GM04503 (cell line): ENCODE measurements at regions not wholly inside any gene's neighbourhood (a gene's known extent, or its start where the extent isn't known, plus 50 kb on each side); places are given as distances from the start of the nearest gene placed in this dataset.
A peak's percentile ranks its signal among the peaks of the same experiment; 100 is the strongest.
"Not testable (repeated sequence)": the region's sequence is repeated elsewhere in the genome, so short reads cannot be mapped to it uniquely, and the experiment has no call there.

ENCODE experiments used
- DNase-seq: peaks from one replicate; pipeline ENCODE4 v3.0.0-alpha.2; 2012; ENCODE audit warnings: low read depth

- DNase-seq: no peak
These were observed 574.4 kb upstream of the SOX9 start for GRCh38 chr17:71546419-71546818.

GRCh38 chr17:71547904-71548303 is 572.9 kb upstream of the SOX9 start:
- no peak for DNase-seq

GRCh38 chr17:71548540-71549190 is 572.2 kb upstream of the SOX9 start:
- DNase-seq: peak; percentile 2

DNA sequence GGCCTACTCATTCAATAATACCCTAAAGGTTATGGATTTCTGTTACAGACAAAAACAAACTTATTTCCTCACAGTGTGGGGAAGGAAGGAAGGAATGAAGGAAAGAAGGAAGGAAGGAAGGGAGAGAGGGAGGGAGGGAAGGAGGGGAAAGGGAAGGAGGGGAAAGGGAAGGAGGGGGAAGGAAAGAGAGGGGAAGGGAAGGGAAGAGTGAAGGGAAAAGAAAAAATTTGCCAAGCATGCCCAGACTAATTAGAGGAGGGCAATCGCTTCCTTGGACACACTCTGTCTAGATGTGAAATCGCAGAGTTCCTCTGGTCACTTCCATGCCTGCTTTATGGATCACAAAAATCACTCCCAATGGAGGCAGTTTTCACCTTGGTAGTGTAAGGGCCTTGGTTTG is 570.1 kb upstream of the SOX9 start:
- DNase-seq: no peak

GRCh38 chr17:71553381-71553780 is 567.4 kb upstream of the SOX9 start:
- no peak for DNase-seq

GRCh38 chr17:71558901-71559300 is 561.9 kb upstream of the SOX9 start:
- no peak for DNase-seq

DNA sequence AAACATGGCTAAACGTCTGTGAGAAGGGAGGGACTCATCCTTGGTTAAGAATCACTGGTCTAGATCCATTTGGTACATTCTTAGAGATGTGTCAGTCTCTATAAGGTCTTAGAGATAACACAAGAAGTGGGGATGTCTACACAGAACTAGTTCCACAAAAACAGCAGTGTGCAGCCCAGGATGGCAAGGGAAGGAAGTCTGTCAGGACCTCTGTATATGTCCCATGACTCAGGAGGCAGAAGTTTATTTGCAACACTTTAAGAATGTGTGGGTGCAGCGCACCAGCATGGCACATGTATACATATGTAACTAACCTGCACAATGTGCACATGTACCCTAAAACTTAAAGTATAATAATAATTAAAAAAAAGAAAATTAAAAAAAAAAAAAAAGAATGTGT is 548.5 kb upstream of the SOX9 start:
- no peak for DNase-seq

- DNase-seq: no peak
These were observed 542.4 kb upstream of the SOX9 start for GRCh38 chr17:71578446-71578845.

GRCh38 chr17:71580220-71580619 is 540.6 kb upstream of the SOX9 start:
- DNase-seq: no peak

- DNase-seq: no peak
These were observed 535.3 kb upstream of the SOX9 start for GRCh38 chr17:71585540-71585939.

DNA sequence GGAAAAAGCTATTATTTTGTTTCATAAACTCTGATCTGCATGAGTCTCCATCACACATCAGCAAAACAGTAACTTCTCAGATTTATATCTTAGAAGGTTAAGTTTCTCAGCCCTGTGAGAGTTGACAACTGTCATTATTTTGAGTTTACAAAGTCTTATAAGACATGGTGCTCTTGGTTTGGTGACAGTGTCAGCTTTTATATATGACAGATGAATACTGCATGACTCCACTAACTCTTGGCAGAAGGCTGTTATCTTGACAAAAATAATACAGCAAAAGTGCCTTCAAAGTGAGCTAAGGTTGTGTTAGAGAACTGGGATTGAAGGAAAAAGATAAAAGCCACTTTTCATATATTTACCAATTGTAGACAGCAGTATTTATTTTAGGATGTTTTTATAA is 528.4 kb upstream of the SOX9 start:
- DNase-seq: no peak

GRCh38 chr17:71593078-71593477 is 527.7 kb upstream of the SOX9 start:
- no peak for DNase-seq

- DNase-seq: not testable (repeated sequence)
These were observed 521.2 kb upstream of the SOX9 start for GRCh38 chr17:71599583-71599982.

DNA sequence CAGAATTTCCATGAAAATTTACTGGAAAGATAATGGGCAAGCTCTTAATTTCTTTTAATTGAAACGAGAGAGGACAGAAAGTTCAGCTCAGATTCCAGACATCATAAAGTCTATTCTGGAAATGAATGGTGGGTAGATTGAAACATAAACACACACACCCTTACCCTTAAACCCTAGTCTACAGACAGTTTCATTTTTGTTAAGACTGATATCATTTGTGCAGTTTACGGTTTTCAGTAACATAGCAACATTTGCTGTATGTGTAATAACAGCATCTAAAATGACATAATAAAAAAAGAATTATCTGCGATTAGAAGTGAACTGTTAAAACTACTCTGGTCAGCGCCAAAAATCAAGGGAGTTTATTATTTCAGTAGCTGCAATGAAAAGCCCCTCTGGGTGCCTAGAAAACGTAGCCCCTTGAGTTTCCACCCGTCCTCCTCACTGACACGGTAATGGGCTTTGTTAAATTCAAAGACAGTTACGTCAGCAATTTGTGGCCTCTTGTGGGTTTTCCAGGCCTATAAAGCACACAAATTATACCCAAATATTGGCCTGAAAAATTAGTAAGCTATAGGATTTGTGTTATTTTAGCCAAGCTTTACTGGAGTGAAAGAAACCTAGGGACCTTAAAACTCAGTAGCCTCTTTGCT is 520.6 kb upstream of the SOX9 start:
- no peak for DNase-seq

DNA sequence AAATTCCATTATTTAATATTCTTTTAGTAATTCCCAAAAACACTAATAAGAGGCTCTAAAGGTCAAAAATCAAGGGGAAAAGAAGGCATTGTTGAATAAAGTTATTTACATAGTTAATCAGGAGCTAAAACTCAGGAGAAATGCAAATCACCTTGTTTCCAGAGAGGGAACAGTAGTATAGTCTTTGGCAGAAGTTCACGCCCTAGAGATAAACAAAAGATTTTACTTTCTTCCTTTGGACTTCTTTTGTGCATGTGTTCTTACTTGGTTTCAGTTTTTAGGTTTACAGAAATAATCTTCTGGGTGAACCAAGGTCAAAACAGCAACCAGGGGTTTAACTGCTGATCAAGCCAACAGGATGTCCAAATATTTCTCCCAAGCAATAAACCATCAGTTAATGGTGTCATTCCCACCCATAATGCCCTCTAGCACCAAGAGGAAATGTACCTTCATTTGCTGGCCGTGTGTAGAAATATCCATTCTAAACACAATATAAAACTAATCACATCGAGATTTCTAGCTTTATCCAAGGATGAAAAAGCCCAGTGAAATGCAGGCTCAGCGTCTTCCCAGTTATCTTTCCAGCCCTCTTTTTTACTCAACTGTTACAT is 518.8 kb upstream of the SOX9 start:
- DNase-seq: no peak

GRCh38 chr17:71613996-71614395 is 506.8 kb upstream of the SOX9 start:
- DNase-seq: no peak

- DNase-seq: no peak
These were observed 505.0 kb upstream of the SOX9 start for GRCh38 chr17:71615820-71616219.

- not testable (repeated sequence) for DNase-seq
These were observed 503.1 kb upstream of the SOX9 start for GRCh38 chr17:71617767-71618166.

DNA sequence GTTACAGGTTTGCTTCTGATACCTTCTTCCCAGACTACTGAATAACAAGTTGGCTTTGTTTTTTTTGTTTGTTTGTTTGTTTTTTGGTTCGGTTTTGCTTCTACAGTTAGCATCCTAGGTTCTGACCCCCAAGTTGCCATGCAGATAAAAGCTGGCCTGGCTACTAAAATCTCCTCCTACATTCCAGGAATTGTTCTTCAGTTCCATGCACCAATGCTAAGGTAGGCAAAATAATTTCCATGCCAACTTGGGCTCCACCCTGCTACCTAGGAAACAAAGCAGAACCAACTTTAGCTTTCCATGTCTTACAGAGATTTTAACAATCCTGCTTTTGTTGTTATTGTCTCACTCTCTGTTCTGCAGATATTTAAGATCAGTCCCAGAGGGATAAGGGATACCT is 495.5 kb upstream of the SOX9 start:
- DNase-seq: no peak

DNA sequence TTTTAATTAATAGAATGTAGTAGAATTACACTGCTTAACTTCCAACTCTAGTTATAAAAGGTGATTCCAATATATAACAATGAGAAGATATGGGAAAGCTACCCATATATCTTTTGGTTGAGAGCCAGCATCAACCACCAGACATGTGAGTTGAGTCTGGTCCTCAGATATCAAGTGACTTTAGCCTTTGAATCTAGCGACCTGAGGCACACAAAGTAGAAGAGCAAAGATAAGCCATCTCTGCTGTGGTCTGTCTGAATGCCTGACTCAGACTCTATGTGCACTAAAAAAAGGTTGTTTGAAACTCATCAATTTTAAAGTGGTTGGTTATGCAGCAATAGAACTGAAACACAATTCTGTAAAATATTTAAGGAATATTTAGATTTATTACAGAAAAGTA is 492.5 kb upstream of the SOX9 start:
- DNase-seq: no peak

DNA sequence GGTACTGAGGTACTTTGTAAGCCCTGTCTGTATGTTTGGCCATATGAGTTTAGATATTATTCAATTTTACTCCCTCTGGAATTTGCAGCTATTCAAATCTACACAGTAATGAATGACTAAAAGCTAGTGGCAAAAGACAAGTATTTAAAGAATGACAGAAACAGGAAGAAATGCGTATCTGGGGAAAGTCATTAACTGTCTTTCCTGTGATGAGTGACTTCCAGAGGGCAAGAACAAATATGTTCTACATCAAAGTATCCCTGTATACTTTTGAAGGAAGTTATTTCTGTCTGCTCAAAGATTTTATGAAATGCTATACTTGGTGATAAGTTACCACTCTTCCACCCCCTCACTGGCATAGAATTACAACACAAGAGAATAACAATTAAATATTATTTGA is 489.3 kb upstream of the SOX9 start:
- peak; percentile 42 for DNase-seq

- no peak for DNase-seq
These were observed 488.5 kb upstream of the SOX9 start for GRCh38 chr17:71632328-71632727.

GRCh38 chr17:71633391-71633849 is 487.4 kb upstream of the SOX9 start:
- DNase-seq: peak; percentile 92

DNA sequence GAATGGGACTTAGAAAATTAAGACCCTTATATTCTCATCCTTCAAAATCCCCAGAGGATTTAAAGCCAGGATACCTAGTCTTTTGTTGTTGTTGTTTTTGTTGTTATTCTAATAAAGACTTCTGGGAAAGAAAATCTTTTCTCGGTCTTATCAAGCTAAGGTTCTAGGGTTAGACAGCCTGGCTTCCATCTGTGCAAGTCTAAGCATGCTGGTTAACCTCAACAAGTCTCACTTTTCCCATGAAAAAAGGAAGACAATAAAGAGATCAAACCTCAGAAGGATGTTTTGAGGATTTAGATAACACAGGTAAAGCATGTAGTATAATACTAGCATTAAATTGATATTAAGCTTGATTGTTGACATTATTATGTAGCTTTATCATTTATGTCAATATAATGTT is 486.4 kb upstream of the SOX9 start:
- DNase-seq: no peak
